CD4-positive, alpha-beta T cell (primary cell): ENCODE measurements at regions not wholly inside any gene's neighbourhood (a gene's known extent, or its start where the extent isn't known, plus 50 kb on each side); places are given as distances from the start of the nearest gene placed in this dataset.

ENCODE experiments used
- ATAC-seq: fragments of 200-7000 bp; cut with Tn5 transposase; one replicate; pipeline ENCODE4 v1.10.0; 2022; ENCODE audit warnings: mild to moderate bottlenecking; ENCODE audit not compliant: poor library complexity
- CTCF ChIA-PET: fragments of 350-600 bp; sonication (Branson Sonifier 250); formaldehyde crosslinking; loops from one replicate; lab custom pipeline; 2021; ENCODE audit warnings: antibody characterized with exemption, inconsistent platforms; lab: Charles Lee
- POLR2A ChIA-PET: fragments of 350-600 bp; sonication (Branson Sonifier 250); formaldehyde crosslinking; loops from one replicate; lab custom pipeline; 2021; ENCODE audit warnings: antibody characterized with exemption, inconsistent platforms; lab: Charles Lee
- DNase-seq, 14 experiments: peaks; one replicate each; pipeline ENCODE4 v3.0.0-alpha.2; 2013 to 2020; ENCODE audit warnings: mixed read lengths in 2 of 14
- H3K27ac ChIP-seq, 2 donors: one replicate each; pipeline versions ENCODE4 v1.5.1 to v1.7.0; 2013; ENCODE audit warnings: low read length in 2 of 2, low read depth in 1 of 2, mild to moderate bottlenecking in 1 of 2
- H3K27me3 ChIP-seq, 2 experiments: 1 replicate in 1 of 2; 2 replicates in 1 of 2; pipeline versions ENCODE4 v1.6.1 to v1.7.0; 2013; ENCODE audit warnings: low read length in 2 of 2, control low read depth in 1 of 2, mild to moderate bottlenecking in 1 of 2, moderate library complexity in 1 of 2; ENCODE audit not compliant: insufficient read depth in 2 of 2, control insufficient read depth in 1 of 2
- H3K36me3 ChIP-seq: one replicate; pipeline ENCODE4 v1.6.1; 2013; ENCODE audit warnings: low read length, control low read depth; ENCODE audit not compliant: insufficient read depth
- H3K4me1 ChIP-seq: one replicate; pipeline ENCODE4 v1.6.1; 2013; ENCODE audit warnings: low read length, control low read depth; ENCODE audit not compliant: insufficient read depth
- H3K4me3 ChIP-seq: one replicate; pipeline ENCODE4 v1.5.1; 2013; ENCODE audit warnings: mild to moderate bottlenecking, low read length, moderate library complexity
- H3K9me3 ChIP-seq, 2 experiments: 1 replicate in 1 of 2; 2 replicates in 1 of 2; pipeline versions ENCODE4 v1.6.1 to v1.7.0; 2013; ENCODE audit warnings: low read length in 2 of 2, mild to moderate bottlenecking in 2 of 2, control low read depth in 1 of 2, moderate library complexity in 1 of 2; ENCODE audit not compliant: control insufficient read depth in 1 of 2, insufficient read depth in 1 of 2
- H3K27ac Mint-ChIP-seq: one replicate; pipeline ENCODE4 v1.8.0; 2020; ENCODE audit warnings: mixed read lengths
- H3K27me3 Mint-ChIP-seq: one replicate; pipeline ENCODE4 v1.8.0; 2021; ENCODE audit warnings: mixed read lengths
- H3K36me3 Mint-ChIP-seq: one replicate; pipeline ENCODE4 v1.8.0; 2021; ENCODE audit warnings: low read depth, mixed read lengths
- H3K4me1 Mint-ChIP-seq: one replicate; pipeline ENCODE4 v1.8.0; 2021; ENCODE audit warnings: low read depth, mixed read lengths
- H3K4me3 Mint-ChIP-seq: one replicate; pipeline ENCODE4 v1.8.0; 2020; ENCODE audit warnings: mild to moderate bottlenecking, mixed read lengths
- H3K9me3 Mint-ChIP-seq: one replicate; pipeline ENCODE4 v1.8.0; 2020; ENCODE audit warnings: mixed read lengths
- CTCF ChIP-seq: fragments of 200-600 bp; IDR thresholded peaks from one replicate; pipeline ENCODE4 v1.8.0; 2022; ENCODE audit warnings: antibody characterized with exemption, mild to moderate bottlenecking
- intact Hi-C, 2 experiments: fragments of 100-400 bp; cut with DNase I in 1 of 2; cut with micrococcal nuclease in 1 of 2; formaldehyde crosslinking; loops; one replicate each; pipeline versions ENCODE4 v1.15.1 to v1.9.0; 2023 to 2025; cut with DNase I, micrococcal nuclease

DNA sequence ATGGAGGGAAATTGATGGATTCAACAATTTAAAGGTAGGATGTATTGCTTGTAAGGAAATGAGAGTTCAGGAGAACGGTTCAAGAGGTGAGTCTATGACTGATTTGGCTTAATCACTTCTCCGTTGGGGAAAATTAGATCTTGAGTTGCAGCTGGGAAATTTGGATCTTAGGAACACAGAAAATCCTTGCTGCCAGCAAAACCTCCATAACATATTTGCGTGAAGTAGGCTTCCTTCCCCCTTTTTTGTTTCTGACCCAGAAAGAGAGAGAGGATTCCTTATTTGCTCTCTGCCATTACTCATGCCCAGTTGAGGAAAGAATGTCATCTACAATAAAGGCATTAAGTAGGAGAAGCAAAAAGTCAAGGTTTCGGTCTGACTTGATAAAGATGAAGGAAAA, 73.5 kb upstream of the PDC start:
- H3K4me1 Mint-ChIP-seq, result no peaks in the 10 kb centered on the region
- H3K4me1 ChIP-seq, result no peaks in the 10 kb centered on the region
- no peak for TF ChIP-seq CTCF
- DNase-seq (no peak), ATAC-seq (no peak)
- no peak overlapping the region for H3K27ac ChIP-seq
- ChIA-PET POLR2A (no interaction called here), CTCF (no interaction called here)
- H3K27ac Mint-ChIP-seq, result no peak overlapping the region
- no peak overlapping the region for H3K4me3 ChIP-seq
- H3K9me3 ChIP-seq, result no peaks in the 10 kb centered on the region
- H3K27me3 Mint-ChIP-seq, result peaks cover 4% of the 10 kb centered on the region
- H3K36me3 Mint-ChIP-seq, result no peaks in the 10 kb centered on the region
- intact Hi-C loops, result no loop called here
- no peaks in the 10 kb centered on the region for H3K27me3 ChIP-seq
- no peak overlapping the region for H3K4me3 Mint-ChIP-seq
- H3K36me3 ChIP-seq, result no peaks in the 10 kb centered on the region
- H3K9me3 Mint-ChIP-seq, result no peaks in the 10 kb centered on the region

DNA sequence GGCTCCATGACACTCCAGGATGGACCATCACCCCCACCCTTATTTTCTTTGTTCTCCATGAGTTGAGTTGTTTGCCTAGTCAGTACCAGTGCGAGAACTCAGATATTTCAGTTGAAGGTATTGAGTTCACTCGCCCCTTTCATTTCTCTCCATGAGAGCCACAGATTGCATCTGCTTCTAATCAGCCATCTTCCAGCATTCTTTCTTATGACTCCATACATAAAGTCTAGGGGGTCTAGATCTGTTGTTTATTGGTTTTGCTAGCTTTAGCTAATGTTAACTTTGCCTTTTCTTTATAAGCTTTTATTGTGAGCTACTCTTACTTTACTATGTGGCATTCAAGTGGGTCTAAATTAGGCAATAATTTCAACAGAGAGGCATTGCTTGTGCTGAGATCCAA, 71.6 kb upstream of the PDC start:
- Mint-ChIP-seq H3K27ac (no peak overlapping the region), H3K4me1 (no peaks in the 10 kb centered on the region), H3K36me3 (no peaks in the 10 kb centered on the region), H3K27me3 (peaks cover 4% of the 10 kb centered on the region), H3K4me3 (no peak overlapping the region), H3K9me3 (no peaks in the 10 kb centered on the region)
- H3K4me3 ChIP-seq, result no peak overlapping the region
- ChIA-PET POLR2A (no interaction called here), CTCF (no interaction called here)
- no peak for TF ChIP-seq CTCF
- DNase-seq (no peak), ATAC-seq (no peak)
- H3K27ac ChIP-seq, result no peak overlapping the region
- intact Hi-C loops, result no loop called here
- no peaks in the 10 kb centered on the region for H3K27me3 ChIP-seq
- H3K4me1 ChIP-seq, result no peaks in the 10 kb centered on the region
- no peaks in the 10 kb centered on the region for H3K9me3 ChIP-seq
- no peaks in the 10 kb centered on the region for H3K36me3 ChIP-seq

DNA sequence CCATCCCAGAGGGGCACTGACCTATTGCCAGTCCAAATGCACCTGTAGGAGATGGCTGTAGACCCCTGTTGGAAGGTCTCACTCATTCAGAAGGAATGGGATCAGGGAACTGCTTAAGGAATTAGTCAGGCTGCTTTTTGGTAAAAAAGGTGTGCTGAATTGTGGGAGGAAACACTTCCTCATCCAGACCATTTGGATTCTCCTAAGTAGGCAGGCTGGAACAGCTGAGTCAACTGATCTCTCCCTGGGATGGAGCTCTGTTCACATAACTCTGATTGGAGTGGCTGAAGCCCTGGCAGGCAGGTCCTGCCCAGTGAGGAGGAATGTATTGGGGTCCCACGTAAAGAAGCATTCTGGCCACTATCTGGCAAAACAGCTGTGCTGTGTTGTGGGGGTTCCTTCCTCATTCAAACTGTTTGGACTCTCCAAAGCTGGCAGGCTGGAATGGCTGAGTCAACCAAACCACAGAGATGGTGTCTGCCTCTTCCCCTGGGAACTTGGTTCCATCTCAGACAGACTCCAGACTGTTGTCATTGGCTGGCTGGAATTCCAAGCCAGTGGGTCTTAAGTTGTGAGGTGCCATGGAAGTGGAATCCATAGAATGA, 70.7 kb upstream of the PDC start:
- no peak for ATAC-seq
- POLR2A ChIA-PET, result no interaction called here
- intact Hi-C loops, result no loop called here

More for the DNA sequence above, 70.7 kb upstream of the PDC start:
- no peak for TF ChIP-seq CTCF
- H3K4me1 Mint-ChIP-seq, result no peaks in the 10 kb centered on the region
- no peak overlapping the region for H3K4me3 ChIP-seq
- no peaks in the 10 kb centered on the region for H3K4me1 ChIP-seq
- H3K9me3 Mint-ChIP-seq, result no peaks in the 10 kb centered on the region
- CTCF ChIA-PET, result no interaction called here
- no peaks in the 10 kb centered on the region for H3K36me3 Mint-ChIP-seq
- no peak for DNase-seq
- H3K27me3 Mint-ChIP-seq, result peaks cover 4% of the 10 kb centered on the region
- H3K9me3 ChIP-seq, result no peaks in the 10 kb centered on the region
- no peaks in the 10 kb centered on the region for H3K27me3 ChIP-seq
- no peaks in the 10 kb centered on the region for H3K36me3 ChIP-seq
- no peak overlapping the region for H3K4me3 Mint-ChIP-seq
- H3K27ac ChIP-seq, result no peak overlapping the region
- no peak overlapping the region for H3K27ac Mint-ChIP-seq
